Fibroblast of skin of abdomen (primary cell): ENCODE measurements at regions not wholly inside any gene's neighbourhood (a gene's known extent, or its start where the extent isn't known, plus 50 kb on each side); places are given as distances from the start of the nearest gene placed in this dataset.
A peak's percentile ranks its signal among the peaks of the same experiment; 100 is the strongest.

Experiments
- DNase-seq: peaks from one replicate; pipeline ENCODE4 v3.0.0-alpha.2; 2013

- no peak for DNase-seq
Measured at GRCh38 chr7:88402529-88402928, 95.8 kb upstream of the STEAP4 start.

DNA sequence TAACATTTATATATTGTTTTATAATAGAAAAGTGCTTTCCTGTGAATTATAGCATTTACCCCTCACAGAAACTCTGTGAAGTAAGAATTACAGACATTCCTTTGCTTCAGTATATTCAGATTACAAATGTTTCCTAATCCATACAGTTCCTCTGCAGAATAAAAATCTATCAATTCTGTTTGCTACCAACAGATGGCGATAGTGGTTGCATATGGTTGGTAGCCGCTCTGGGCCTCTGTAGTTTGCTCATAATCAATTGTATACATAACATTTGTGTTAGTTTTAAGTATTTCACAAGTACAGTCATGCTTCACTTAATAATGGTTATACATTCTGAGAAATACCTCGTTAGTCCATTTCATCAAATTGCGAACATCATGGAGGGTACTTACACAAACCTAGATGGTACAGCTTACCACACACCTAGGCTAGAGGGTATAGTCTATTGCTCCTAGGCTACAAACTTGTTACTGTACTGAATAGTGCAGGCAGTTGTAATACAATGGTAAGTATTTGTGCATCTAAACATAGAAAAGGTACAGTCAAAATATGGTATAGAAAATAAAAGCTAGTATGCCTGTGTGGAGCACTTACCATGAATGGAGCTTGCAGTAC is 94.4 kb upstream of the STEAP4 start:
- DNase-seq = no peak

DNA sequence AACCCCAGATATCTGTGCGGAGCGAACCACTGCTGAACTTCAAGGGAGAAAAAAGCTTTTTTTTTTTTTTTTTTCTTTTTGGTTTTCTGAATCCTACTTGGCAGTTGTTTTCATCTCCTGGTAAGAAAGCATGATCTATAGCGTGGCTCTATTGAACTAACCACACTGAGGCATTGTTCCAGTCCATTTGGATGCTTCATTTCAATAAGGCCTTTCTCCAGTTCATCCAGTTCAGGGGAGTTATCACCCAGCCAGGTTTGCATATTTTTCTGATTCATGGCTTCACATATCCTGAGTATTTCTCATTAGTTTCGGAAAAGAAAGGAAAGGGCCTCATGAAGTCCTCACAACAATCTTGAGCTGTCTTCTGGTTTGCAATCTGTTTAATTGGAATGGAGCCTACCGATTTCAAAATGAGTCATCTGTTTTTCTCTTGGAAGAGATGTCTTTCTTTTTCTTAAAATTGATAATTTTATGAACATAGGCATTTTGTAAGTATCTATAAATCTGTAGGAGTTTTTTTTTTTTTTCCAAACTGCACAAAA is 93.1 kb upstream of the STEAP4 start:
- DNase-seq = peak; percentile 22

- DNase-seq = no peak
Measured at GRCh38 chr7:88399036-88399435, 92.3 kb upstream of the STEAP4 start.

DNA sequence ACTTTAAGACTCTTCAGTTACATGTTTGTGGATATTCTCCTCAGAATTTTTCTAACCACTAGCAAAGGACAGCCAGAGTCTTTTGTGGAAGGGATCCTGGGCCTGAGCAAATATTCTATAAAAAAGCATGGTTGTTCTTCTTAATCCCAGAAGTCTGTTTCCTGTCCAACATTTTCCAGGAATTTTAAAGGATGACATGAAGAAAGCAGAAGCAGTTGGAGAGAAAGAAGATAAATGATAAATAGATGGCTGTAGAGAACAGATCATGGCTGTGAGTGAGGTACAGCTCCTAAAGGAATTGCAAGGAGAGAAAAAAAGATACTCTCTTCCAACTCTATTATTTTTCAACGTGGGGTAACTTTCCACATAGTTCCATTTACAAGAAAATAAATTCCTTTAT is 91.8 kb upstream of the STEAP4 start:
- no peak for DNase-seq

DNA sequence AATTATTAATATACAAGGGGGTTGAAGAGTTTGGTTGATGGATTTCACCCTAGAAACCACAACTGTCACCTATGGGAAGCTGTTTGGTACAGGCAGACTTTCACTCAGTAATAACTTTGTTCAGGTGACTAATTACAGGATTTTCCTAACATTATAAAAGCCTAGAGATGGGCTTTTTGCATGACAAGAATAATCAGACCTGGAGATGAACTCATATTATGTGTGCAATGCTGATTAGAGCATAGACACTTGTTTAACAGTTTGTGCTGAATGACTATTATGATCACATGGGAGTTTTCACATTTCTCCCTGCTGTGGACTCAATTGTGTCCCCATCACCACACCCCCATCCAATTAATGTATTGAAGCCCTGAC is 90.2 kb upstream of the STEAP4 start:
- DNase-seq = no peak

- no peak for DNase-seq
Measured at GRCh38 chr7:88396295-88396947, 89.7 kb upstream of the STEAP4 start.

DNA sequence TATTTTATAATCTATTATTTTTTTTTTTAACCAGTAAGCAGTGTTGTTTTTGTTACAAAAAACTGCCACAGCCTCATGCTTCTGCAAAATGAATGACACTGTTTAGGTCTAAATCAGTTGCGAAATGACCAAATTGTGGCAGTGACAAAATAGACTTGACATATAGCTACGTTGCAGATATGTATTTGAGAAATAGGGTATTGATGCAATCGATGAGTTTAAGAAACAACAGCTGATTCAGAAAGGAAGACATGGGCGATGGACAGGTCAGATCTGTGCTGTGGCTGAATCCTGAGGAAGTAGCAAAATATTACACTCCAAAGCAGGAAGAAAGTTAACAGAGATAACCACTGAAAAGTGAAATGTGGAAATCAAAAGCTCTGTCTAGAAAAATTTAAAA is 89.0 kb upstream of the STEAP4 start:
- DNase-seq = no peak

DNA sequence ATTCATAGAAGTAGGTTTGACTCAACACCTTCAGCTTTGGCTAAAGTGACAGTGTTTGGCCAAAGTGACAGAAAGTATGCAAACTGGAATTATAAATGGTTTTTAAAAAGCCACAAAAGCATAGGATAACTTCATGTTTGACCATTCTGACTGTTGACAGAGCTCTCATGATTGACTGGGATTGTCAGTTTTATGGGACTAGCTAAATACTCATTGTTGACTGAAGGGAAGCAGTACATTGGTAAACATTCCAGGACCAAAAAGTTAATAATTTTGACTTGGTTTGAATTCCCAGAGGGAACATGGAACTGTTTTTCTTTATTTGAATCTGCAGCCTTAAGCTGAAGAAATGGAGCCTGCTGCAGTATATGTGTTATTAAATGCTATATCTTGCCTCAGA is 84.6 kb upstream of the STEAP4 start:
- DNase-seq = no peak

GRCh38 chr7:88387368-88387767 is 80.7 kb upstream of the STEAP4 start:
- DNase-seq = no peak

- DNase-seq = no peak
Measured at GRCh38 chr7:88386665-88387156, 80.0 kb upstream of the STEAP4 start.

- no peak for DNase-seq
Measured at GRCh38 chr7:88377434-88377833, 70.7 kb upstream of the STEAP4 start.

DNA sequence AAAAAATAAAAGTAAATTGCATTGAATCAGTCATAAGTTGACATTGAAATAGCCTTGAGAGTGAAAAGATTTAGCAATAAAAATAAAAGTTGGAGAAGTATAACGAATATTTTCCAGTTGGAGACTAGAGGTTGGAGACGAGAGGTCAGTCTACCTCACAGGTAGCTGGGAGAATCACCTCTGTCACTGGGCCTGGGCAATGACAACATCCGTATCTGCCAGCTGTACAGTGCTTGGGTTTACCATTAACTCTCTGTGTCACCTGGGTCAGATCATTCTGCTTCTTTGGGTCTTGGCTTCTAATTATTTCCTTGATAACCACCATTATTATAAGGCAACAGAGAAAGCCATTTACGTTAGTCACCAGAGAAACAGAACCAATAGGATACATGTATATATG is 62.0 kb upstream of the STEAP4 start:
- DNase-seq = no peak

GRCh38 chr7:88366845-88367244 is 60.2 kb upstream of the STEAP4 start:
- no peak for DNase-seq

DNA sequence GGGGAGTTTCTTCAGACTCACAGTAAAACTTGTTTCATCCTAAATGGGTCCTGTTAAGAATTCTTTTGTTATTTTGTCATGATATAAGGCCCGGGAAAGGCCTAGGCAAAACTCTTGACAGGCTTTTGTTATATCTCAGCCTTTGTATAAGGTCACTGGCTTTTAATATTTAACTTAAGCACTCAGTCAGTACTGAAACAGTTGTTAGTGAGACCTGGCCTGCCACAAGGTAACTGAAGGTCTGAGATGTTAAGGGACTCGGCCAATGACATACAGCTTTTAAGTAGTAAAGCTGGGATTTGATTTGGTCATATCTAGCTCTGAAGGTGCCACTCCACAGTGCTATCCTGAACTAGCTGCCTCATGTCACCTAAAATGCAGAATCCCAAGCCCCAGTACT is 57.2 kb upstream of the STEAP4 start:
- DNase-seq = no peak

DNA sequence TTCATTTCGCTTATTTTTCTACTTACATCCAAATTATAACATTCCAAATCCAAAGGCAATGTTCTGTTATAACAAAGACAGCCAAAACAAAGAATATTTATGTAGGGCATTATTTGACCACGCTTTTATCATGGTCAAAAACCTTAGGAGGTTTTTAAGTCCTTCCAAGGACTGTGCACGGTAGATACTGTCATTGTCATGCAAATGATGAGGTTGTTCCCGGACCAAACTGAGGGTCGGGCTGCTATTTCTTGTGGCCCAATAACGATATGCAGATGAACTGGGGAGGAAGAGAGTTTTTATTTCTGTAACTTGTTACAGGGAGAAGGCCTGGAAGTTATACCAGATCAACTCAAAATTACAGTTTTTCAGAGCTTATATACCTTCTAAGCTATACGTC is 56.6 kb upstream of the STEAP4 start:
- no peak for DNase-seq

GRCh38 chr7:88361357-88361756 is 54.7 kb upstream of the STEAP4 start:
- no peak for DNase-seq

GRCh38 chr7:88358881-88359280 is 52.2 kb upstream of the STEAP4 start:
- no peak for DNase-seq

- no peak for DNase-seq
Measured at GRCh38 chr7:88358526-88358838, 51.8 kb upstream of the STEAP4 start.

GRCh38 chr7:88357781-88358525 is 51.3 kb upstream of the STEAP4 start:
- no peak for DNase-seq

- no peak for DNase-seq
Measured at GRCh38 chr7:88357294-88357693, 50.6 kb upstream of the STEAP4 start.
